ENCODE measurements at regions not wholly inside any gene's neighbourhood (a gene's known extent, or its start where the extent isn't known, plus 50 kb on each side); places are given as distances from the start of the nearest gene placed in this dataset.

- H3K27me3 ChIP-seq (ENCODE audit: insufficient read depth): no peaks in the 10 kb centered on the region
- peaks cover 3% of the 10 kb centered on the region for H3K27me3 Mint-ChIP-seq (ENCODE audit: insufficient read depth, low read depth, poor library complexity)
- H3K36me3 Mint-ChIP-seq (ENCODE audit: low read depth): peaks cover 4% of the 10 kb centered on the region; the same call in 2 of the 3 replicates
- 0 out of 2 replicates have a peak, but pooled peaks cover 5% of the 10 kb centered on the region for H3K4me1 ChIP-seq (ENCODE audit: insufficient read depth)
- H3K27ac ChIP-seq (ENCODE audit: low read depth): no peak overlapping the region
- H2AFZ ChIP-seq: no peak overlapping the region
- ATAC-seq: no peak
- no peak overlapping the region for H3K4me2 ChIP-seq
- no peaks in the 10 kb centered on the region for H3F3A ChIP-seq (replicated peaks; ENCODE audit: low read depth)
- no peaks in the 10 kb centered on the region for H3K79me2 ChIP-seq (replicated peaks; ENCODE audit: insufficient read depth)
- H3K4me3 ChIP-seq: no peak overlapping the region
- peaks cover 9% of the 10 kb centered on the region; the same call in 1 of the 2 replicates for H3K9me2 ChIP-seq (ENCODE audit: insufficient read depth)
- 0 out of 2 replicates have a peak, but pooled peaks cover 3% of the 10 kb centered on the region for H3K36me3 ChIP-seq (ENCODE audit: insufficient read depth)
- peaks cover 3% of the 10 kb centered on the region; the same call in 2 of the 3 replicates for H3K9me3 Mint-ChIP-seq
- no peak overlapping the region for H3K4me3 Mint-ChIP-seq
- DNase-seq (ENCODE audit: low spot score): no peak
- H3K4me1 Mint-ChIP-seq: peaks cover 11% of the 10 kb centered on the region; the same call in 2 of the 3 replicates
- H4K20me1 ChIP-seq (replicated peaks; ENCODE audit: insufficient read depth): no peaks in the 10 kb centered on the region
- TF ChIP-seq ETS1 (IDR thresholded peaks at IDR 0.05): no peak
- TF ChIP-seq EZH2 (IDR thresholded peaks at IDR 0.05; ENCODE audit: low read depth, unreplicated experiment): no peak
- TF ChIP-seq REST (IDR thresholded peaks at IDR 0.05; ENCODE audit: unreplicated experiment): no peak
- TF ChIP-seq STAT1 (IDR thresholded peaks at IDR 0.05; ENCODE audit: unreplicated experiment): no peak
- TF ChIP-seq POLR2AphosphoS5 (IDR thresholded peaks at IDR 0.05; ENCODE audit: low read depth): no peak
- no peak for TF ChIP-seq ZNF462 (CRISPR knock-in tag; IDR thresholded peaks at IDR 0.05)
- TF ChIP-seq CTCF (conservative IDR thresholded peaks at IDR 0.05; ENCODE audit: low read depth in 2 of 2): no peak
- TF ChIP-seq JUNB (IDR thresholded peaks at IDR 0.05; ENCODE audit: unreplicated experiment): no peak
- TF ChIP-seq EZH2phosphoT487 (IDR thresholded peaks at IDR 0.05; ENCODE audit: unreplicated experiment): no peak
- TF ChIP-seq NANOG (IDR thresholded peaks at IDR 0.05; ENCODE audit: borderline replicate concordance): no peak
- no peak for TF ChIP-seq ZNF114 (CRISPR knock-in tag; IDR thresholded peaks at IDR 0.05)
- no peak for TF ChIP-seq CREB1 (CRISPR knock-in tag; IDR thresholded peaks at IDR 0.05; ENCODE audit: low read depth)
- no peak for TF ChIP-seq ZNF331 (CRISPR knock-in tag; IDR thresholded peaks at IDR 0.05; ENCODE audit: low read depth)
- H3K27ac Mint-ChIP-seq: no peak overlapping the region
Measured at GRCh38 chr6:111940801-111941200, 67.5 kb upstream of the FYN start.

Measured in GM23338 (cell line).